ENCODE measurements at regions not wholly inside any gene's neighbourhood (a gene's known extent, or its start where the extent isn't known, plus 50 kb on each side); places are given as distances from the start of the nearest gene placed in this dataset.

- TF ChIP-seq GATA3 (IDR thresholded peaks at IDR 0.05; ENCODE audit: low read depth, low read length) = no peak
- no peak for TF ChIP-seq GATA2 (IDR thresholded peaks at IDR 0.05; ENCODE audit: low read depth, low read length)
Observed at GRCh38 chr2:60098996-60099395, 454.5 kb downstream of the BCL11A start.

GRCh38 chr2:60097298-60097697 is 456.2 kb downstream of the BCL11A start:
- no peak for TF ChIP-seq GATA2 (IDR thresholded peaks at IDR 0.05; ENCODE audit: low read depth, low read length)
- no peak for TF ChIP-seq GATA3 (IDR thresholded peaks at IDR 0.05; ENCODE audit: low read depth, low read length)

- no peak for TF ChIP-seq GATA3 (IDR thresholded peaks at IDR 0.05; ENCODE audit: low read depth, low read length)
- no peak for TF ChIP-seq GATA2 (IDR thresholded peaks at IDR 0.05; ENCODE audit: low read depth, low read length)
Observed at GRCh38 chr2:60096556-60096955, 456.9 kb downstream of the BCL11A start.

GRCh38 chr2:60095903-60096302 is 457.6 kb downstream of the BCL11A start:
- TF ChIP-seq GATA3 (IDR thresholded peaks at IDR 0.05; ENCODE audit: low read depth, low read length) = no peak
- TF ChIP-seq GATA2 (IDR thresholded peaks at IDR 0.05; ENCODE audit: low read depth, low read length) = no peak

GRCh38 chr2:60095202-60095815 is 458.1 kb downstream of the BCL11A start:
- no peak for TF ChIP-seq GATA2 (IDR thresholded peaks at IDR 0.05; ENCODE audit: low read depth, low read length)
- TF ChIP-seq GATA3 (IDR thresholded peaks at IDR 0.05; ENCODE audit: low read depth, low read length) = no peak

- TF ChIP-seq GATA3 (IDR thresholded peaks at IDR 0.05; ENCODE audit: low read depth, low read length) (no peak), GATA2 (IDR thresholded peaks at IDR 0.05; ENCODE audit: low read depth, low read length) (no peak)
Observed at GRCh38 chr2:60094450-60094929, 459.0 kb downstream of the BCL11A start.

GRCh38 chr2:60092781-60093180 is 460.7 kb downstream of the BCL11A start:
- no peak for TF ChIP-seq GATA2 (IDR thresholded peaks at IDR 0.05; ENCODE audit: low read depth, low read length)
- no peak for TF ChIP-seq GATA3 (IDR thresholded peaks at IDR 0.05; ENCODE audit: low read depth, low read length)

GRCh38 chr2:60091894-60092293 is 461.6 kb downstream of the BCL11A start:
- TF ChIP-seq GATA2 (IDR thresholded peaks at IDR 0.05; ENCODE audit: low read depth, low read length) = no peak
- no peak for TF ChIP-seq GATA3 (IDR thresholded peaks at IDR 0.05; ENCODE audit: low read depth, low read length)

GRCh38 chr2:60091266-60091665 is 462.2 kb downstream of the BCL11A start:
- TF ChIP-seq GATA3 (IDR thresholded peaks at IDR 0.05; ENCODE audit: low read depth, low read length) (no peak), GATA2 (IDR thresholded peaks at IDR 0.05; ENCODE audit: low read depth, low read length) (no peak)

- TF ChIP-seq GATA2 (IDR thresholded peaks at IDR 0.05; ENCODE audit: low read depth, low read length) (no peak), GATA3 (IDR thresholded peaks at IDR 0.05; ENCODE audit: low read depth, low read length) (no peak)
Observed at GRCh38 chr2:60079562-60079961, 473.9 kb downstream of the BCL11A start.

- TF ChIP-seq GATA2 (IDR thresholded peaks at IDR 0.05; ENCODE audit: low read depth, low read length) = peak; percentile 73
- TF ChIP-seq GATA3 (IDR thresholded peaks at IDR 0.05; ENCODE audit: low read depth, low read length) = peak; percentile 47; the same call in 1 of the 2 replicates
Observed at GRCh38 chr2:60075048-60075447, 478.4 kb downstream of the BCL11A start.

GRCh38 chr2:60073201-60073600 is 480.3 kb downstream of the BCL11A start:
- TF ChIP-seq GATA3 (IDR thresholded peaks at IDR 0.05; ENCODE audit: low read depth, low read length) (no peak), GATA2 (IDR thresholded peaks at IDR 0.05; ENCODE audit: low read depth, low read length) (no peak)

GRCh38 chr2:60072609-60073008 is 480.8 kb downstream of the BCL11A start:
- TF ChIP-seq GATA2 (IDR thresholded peaks at IDR 0.05; ENCODE audit: low read depth, low read length) (no peak), GATA3 (IDR thresholded peaks at IDR 0.05; ENCODE audit: low read depth, low read length) (no peak)

GRCh38 chr2:60071490-60071831 is 482.0 kb downstream of the BCL11A start:
- no peak for TF ChIP-seq GATA3 (IDR thresholded peaks at IDR 0.05; ENCODE audit: low read depth, low read length)
- no peak for TF ChIP-seq GATA2 (IDR thresholded peaks at IDR 0.05; ENCODE audit: low read depth, low read length)

- no peak for TF ChIP-seq GATA2 (IDR thresholded peaks at IDR 0.05; ENCODE audit: low read depth, low read length)
- no peak for TF ChIP-seq GATA3 (IDR thresholded peaks at IDR 0.05; ENCODE audit: low read depth, low read length)
Observed at GRCh38 chr2:60070736-60071489, 482.5 kb downstream of the BCL11A start.
